Trophoblast cell (in vitro differentiated cells and primary cell): ENCODE measurements at regions not wholly inside any gene's neighbourhood (a gene's known extent, or its start where the extent isn't known, plus 50 kb on each side); places are given as distances from the start of the nearest gene placed in this dataset.

ENCODE experiments used
- DNase-seq, 2 donors: peaks; one replicate each; pipeline ENCODE4 v3.0.0-alpha.2; 2016
- H2AFZ ChIP-seq: 2 replicates; pipeline ENCODE4 v1.6.1; 2013; ENCODE audit warnings: low read length, moderate library complexity, mild to moderate bottlenecking; ENCODE audit not compliant: insufficient read depth, poor library complexity
- H2AK5ac ChIP-seq: 2 replicates; pipeline ENCODE4 v1.6.1; 2013; ENCODE audit warnings: mild to moderate bottlenecking, low read length
- H2BK120ac ChIP-seq: 2 replicates; pipeline ENCODE4 v1.6.1; 2013; ENCODE audit warnings: low read length, mild to moderate bottlenecking, moderate library complexity; ENCODE audit not compliant: insufficient read depth, poor library complexity
- H2BK12ac ChIP-seq: 2 replicates; pipeline ENCODE4 v1.6.1; 2013; ENCODE audit warnings: mild to moderate bottlenecking, low read length, moderate library complexity
- H2BK5ac ChIP-seq: 2 replicates; pipeline ENCODE4 v1.6.1; 2013; ENCODE audit warnings: low read length, low read depth, moderate library complexity, mild to moderate bottlenecking; ENCODE audit not compliant: poor library complexity
- H3K14ac ChIP-seq: 2 replicates; pipeline ENCODE4 v1.6.1; 2013; ENCODE audit warnings: mild to moderate bottlenecking, low read length
- H3K18ac ChIP-seq: 2 replicates; pipeline ENCODE4 v1.6.1; 2013; ENCODE audit warnings: mild to moderate bottlenecking, low read length
- H3K23ac ChIP-seq: 2 replicates; pipeline ENCODE4 v1.6.1; 2013; ENCODE audit warnings: low read length
- H3K27ac ChIP-seq: 2 replicates; pipeline ENCODE4 v1.5.1; 2013; ENCODE audit warnings: low read depth, mild to moderate bottlenecking, inconsistent platforms, low read length, moderate library complexity
- H3K27me3 ChIP-seq: 2 replicates; pipeline ENCODE4 v1.6.1; 2013; ENCODE audit warnings: inconsistent platforms, mild to moderate bottlenecking, low read length, moderate library complexity; ENCODE audit not compliant: insufficient read depth
- H3K36me3 ChIP-seq, 2 experiments: 1 replicate in 1 of 2; 2 replicates in 1 of 2; pipeline ENCODE4 v1.6.1; 2013; ENCODE audit warnings: low read length in 2 of 2, mild to moderate bottlenecking in 2 of 2, moderate library complexity in 1 of 2; ENCODE audit not compliant: insufficient read depth in 2 of 2, control insufficient read depth in 1 of 2
- H3K4ac ChIP-seq: 2 replicates; pipeline ENCODE4 v1.6.1; 2013; ENCODE audit warnings: low read depth, mild to moderate bottlenecking, low read length, moderate library complexity
- H3K4me1 ChIP-seq, 2 experiments: 1 replicate in 1 of 2; 2 replicates in 1 of 2; pipeline ENCODE4 v1.6.1; 2013; ENCODE audit warnings: low read length in 2 of 2, mild to moderate bottlenecking in 2 of 2, moderate library complexity in 1 of 2; ENCODE audit not compliant: insufficient read depth in 2 of 2, control insufficient read depth in 1 of 2
- H3K4me2 ChIP-seq: 2 replicates; pipeline ENCODE4 v1.6.1; 2013; ENCODE audit warnings: inconsistent platforms, mild to moderate bottlenecking, low read length, moderate library complexity
- H3K4me3 ChIP-seq: 2 replicates; pipeline ENCODE4 v1.5.1; 2013; ENCODE audit warnings: mild to moderate bottlenecking, low read depth, low read length, inconsistent platforms
- H3K79me1 ChIP-seq: one replicate; pipeline ENCODE4 v1.6.1; 2013; ENCODE audit warnings: low read length
- H3K79me2 ChIP-seq: 2 replicates; pipeline ENCODE4 v1.6.1; 2013; ENCODE audit warnings: low read length, mild to moderate bottlenecking; ENCODE audit not compliant: control insufficient read depth, insufficient read depth, poor library complexity
- H3K9ac ChIP-seq: 2 replicates; pipeline ENCODE4 v1.6.1; 2013; ENCODE audit warnings: mild to moderate bottlenecking, low read length
- H3K9me3 ChIP-seq: 2 replicates; pipeline ENCODE4 v1.6.1; 2013; ENCODE audit warnings: low read depth, mild to moderate bottlenecking, control low read depth, inconsistent platforms, low read length; ENCODE audit not compliant: insufficient read depth
- H4K12ac ChIP-seq: 2 replicates; pipeline ENCODE4 v1.6.1; 2013; ENCODE audit warnings: low read depth, mild to moderate bottlenecking, low read length, moderate library complexity
- H4K8ac ChIP-seq: 2 replicates; pipeline ENCODE4 v1.6.1; 2013; ENCODE audit warnings: low read depth, mild to moderate bottlenecking, low read length, moderate library complexity
- H4K91ac ChIP-seq: one replicate; pipeline ENCODE4 v1.6.1; 2013; ENCODE audit warnings: low read depth, mild to moderate bottlenecking, low read length, moderate library complexity
- WGBS: extraction: QIAGEN DNeasy Blood & Tissue Kit; methylation state at CpG from one replicate; pipeline ENCODE4 v1.1.7; 2013; ENCODE audit warnings: missing lambda C conversion rate; ENCODE audit not compliant: insufficient read length, insufficient coverage; ENCODE audit errors: extremely low coverage; 5-methylcytosine and 5-hydroxymethylcytosine counted together

DNA sequence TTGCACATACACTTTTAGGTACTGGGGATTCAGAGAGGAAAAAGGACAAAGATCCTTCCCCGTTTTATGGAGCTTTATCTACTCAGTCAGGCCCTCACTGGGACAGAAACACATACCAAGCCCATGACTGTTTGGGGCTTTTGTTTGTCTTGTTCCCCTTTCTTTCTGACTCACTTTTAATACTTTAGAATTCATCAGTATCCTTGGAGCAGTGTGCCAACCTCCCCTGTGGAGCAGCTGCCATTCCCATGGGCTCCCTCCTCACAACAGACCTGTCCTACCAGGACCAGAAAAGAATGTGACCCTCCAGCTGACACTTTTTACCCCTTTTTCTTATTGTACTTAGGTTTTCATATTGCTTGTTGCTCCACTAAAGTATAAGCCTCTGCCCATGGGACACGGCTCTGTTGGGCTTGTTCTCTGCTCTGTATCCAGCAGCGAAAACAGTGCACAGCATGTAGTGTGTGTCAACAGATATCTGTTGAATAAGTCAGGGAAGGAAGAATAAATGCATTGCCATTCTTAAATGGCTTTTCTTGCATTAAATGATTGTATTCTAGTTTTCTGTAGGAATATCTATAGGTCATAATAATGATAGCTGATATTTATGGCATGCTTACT lies 431.1 kb downstream of the EFNB2 start:
- no CpG with 5 or more reads among the region's 3 CpGs for whole genome bisulfite sequencing
- H3K27me3 ChIP-seq = no peaks in the 10 kb centered on the region
- H3K79me2 ChIP-seq = no peaks in the 10 kb centered on the region
- H3K9me3 ChIP-seq = no peaks in the 10 kb centered on the region
- H3K18ac ChIP-seq = no peak overlapping the region
- H4K12ac ChIP-seq = no peak overlapping the region
- H3K4me1 ChIP-seq = peaks cover 14 to 16% of the 10 kb centered on the region in 2 experiments
- H2AK5ac ChIP-seq = no peak overlapping the region
- H3K14ac ChIP-seq = no peak overlapping the region
- H2AFZ ChIP-seq = no peak overlapping the region
- peak; percentile 64 to 66 for DNase-seq
- no peak overlapping the region for H2BK120ac ChIP-seq
- no peak overlapping the region for H3K4ac ChIP-seq
- H2BK5ac ChIP-seq = no peak overlapping the region
- no peak overlapping the region for H3K4me3 ChIP-seq
- no peak overlapping the region for H3K27ac ChIP-seq
- no peak overlapping the region for H3K23ac ChIP-seq
- H4K91ac ChIP-seq = no peak overlapping the region
- H3K9ac ChIP-seq = no peak overlapping the region
- peaks cover 5% of the 10 kb centered on the region for H3K79me1 ChIP-seq
- no peaks in the 10 kb centered on the region for H3K36me3 ChIP-seq
- no peak overlapping the region for H2BK12ac ChIP-seq
- no peak overlapping the region for H4K8ac ChIP-seq
- no peak overlapping the region for H3K4me2 ChIP-seq

- no CpG with 5 or more reads among the region's 10 CpGs for WGBS
- no peak overlapping the region for H2AK5ac ChIP-seq
- no peaks in the 10 kb centered on the region for H3K9me3 ChIP-seq
- H4K91ac ChIP-seq = no peak overlapping the region
- no peak overlapping the region for H4K12ac ChIP-seq
- H3K79me2 ChIP-seq = no peaks in the 10 kb centered on the region
- H3K18ac ChIP-seq = peak overlapping the region; percentile 30
- H3K27ac ChIP-seq = no peak overlapping the region
- no peak overlapping the region for H3K4ac ChIP-seq
- H3K4me3 ChIP-seq = no peak overlapping the region
- no peak overlapping the region for H4K8ac ChIP-seq
- no peak overlapping the region for H3K14ac ChIP-seq
- H2BK5ac ChIP-seq = no peak overlapping the region
- peaks cover 14 to 16% of the 10 kb centered on the region in 2 experiments for H3K4me1 ChIP-seq
- H3K36me3 ChIP-seq = no peaks in the 10 kb centered on the region
- H3K79me1 ChIP-seq = peaks cover 5% of the 10 kb centered on the region
- H2BK120ac ChIP-seq = no peak overlapping the region
- peak in 1 of 2 donors; percentile 15 for DNase-seq
- no peak overlapping the region for H3K4me2 ChIP-seq
- H3K23ac ChIP-seq = no peak overlapping the region
- no peaks in the 10 kb centered on the region for H3K27me3 ChIP-seq
- peak overlapping the region; percentile 37 for H2BK12ac ChIP-seq
- H3K9ac ChIP-seq = no peak overlapping the region
- H2AFZ ChIP-seq = no peak overlapping the region
These were observed 431.7 kb downstream of the EFNB2 start for GRCh38 chr13:106103779-106104178.

- no CpG with 5 or more reads among the region's 4 CpGs for WGBS
- Histone ChIP-seq H3K4me2 (no peak overlapping the region), H2AK5ac (no peak overlapping the region)
These were observed 432.7 kb downstream of the EFNB2 start for GRCh38 chr13:106102786-106103185.

GRCh38 chr13:106101201-106101600 lies 434.3 kb downstream of the EFNB2 start:
- Histone ChIP-seq H2BK120ac (no peak overlapping the region), H4K8ac (no peak overlapping the region), H3K27me3 (no peaks in the 10 kb centered on the region), H2AK5ac (no peak overlapping the region), H3K79me2 (no peaks in the 10 kb centered on the region), H3K79me1 (peaks cover 5% of the 10 kb centered on the region), H3K4me3 (no peak overlapping the region), H3K27ac (no peak overlapping the region), H2AFZ (no peak overlapping the region), H3K9ac (no peak overlapping the region), H4K91ac (no peak overlapping the region), H3K9me3 (no peaks in the 10 kb centered on the region), H3K18ac (no peak overlapping the region), H2BK5ac (no peak overlapping the region), H2BK12ac (no peak overlapping the region), H3K4me2 (no peak overlapping the region), H3K4ac (no peak overlapping the region), H4K12ac (no peak overlapping the region), H3K14ac (no peak overlapping the region), H3K23ac (no peak overlapping the region), H3K4me1 (peaks cover 14 to 16% of the 10 kb centered on the region in 2 experiments), H3K36me3 (no peaks in the 10 kb centered on the region)
- WGBS = no CpG with 5 or more reads among the region's 5 CpGs
- no peak for DNase-seq

More at GRCh38 chr13:106102786-106103185, 432.7 kb downstream of the EFNB2 start:
- no peak overlapping the region for H4K8ac ChIP-seq
- no peak overlapping the region for H3K27ac ChIP-seq
- H4K12ac ChIP-seq = no peak overlapping the region
- H3K79me2 ChIP-seq = no peaks in the 10 kb centered on the region
- no peak overlapping the region for H3K9ac ChIP-seq
- no peaks in the 10 kb centered on the region for H3K9me3 ChIP-seq
- peaks cover 5% of the 10 kb centered on the region for H3K79me1 ChIP-seq
- H2AFZ ChIP-seq = no peak overlapping the region
- no peak overlapping the region for H3K4me3 ChIP-seq
- no peak overlapping the region for H3K18ac ChIP-seq
- H3K23ac ChIP-seq = no peak overlapping the region
- no peaks in the 10 kb centered on the region for H3K36me3 ChIP-seq
- no peaks in the 10 kb centered on the region for H3K27me3 ChIP-seq
- H4K91ac ChIP-seq = no peak overlapping the region
- peaks cover 14 to 16% of the 10 kb centered on the region in 2 experiments for H3K4me1 ChIP-seq
- no peak for DNase-seq
- no peak overlapping the region for H2BK12ac ChIP-seq
- no peak overlapping the region for H2BK120ac ChIP-seq
- no peak overlapping the region for H3K4ac ChIP-seq
- no peak overlapping the region for H3K14ac ChIP-seq
- no peak overlapping the region for H2BK5ac ChIP-seq
